A673 (cell line): ENCODE measurements at regions not wholly inside any gene's neighbourhood (a gene's known extent, or its start where the extent isn't known, plus 50 kb on each side); places are given as distances from the start of the nearest gene placed in this dataset.

ENCODE experiments used
- BruUV-seq: library from RNA; stranded (reverse); fragments of 400-500 nt; replicated peaks from 2 replicates; lab custom pipeline; 2021; lab: Mats Ljungman, UMichigan
- CTCF ChIA-PET: fragments of 300-600 bp; sonication (Branson Sonifier 250); formaldehyde crosslinking; loops from one replicate; lab custom pipeline; 2022; ENCODE audit warnings: antibody characterized with exemption; lab: Charles Lee
- POLR2A ChIA-PET: fragments of 300-600 bp; sonication (Branson Sonifier 250); formaldehyde crosslinking; loops from one replicate; lab custom pipeline; 2022; ENCODE audit warnings: antibody characterized with exemption; ENCODE audit not compliant: low non-redundant PET; lab: Charles Lee
- DNase-seq: peaks from one replicate; pipeline ENCODE4 v3.0.0-alpha.2; 2015; ENCODE audit warnings: low spot score
- H3K27ac ChIP-seq: fragments of 200-600 bp; sonication (generic); 2 replicates; pipeline ENCODE4 v1.5.1; 2016; ENCODE audit warnings: mixed run types, low read depth, mild to moderate bottlenecking, mixed read lengths, antibody characterized with exemption, low read length; ENCODE audit not compliant: poor library complexity, severe bottlenecking
- H3K27me3 ChIP-seq: fragments of 200-600 bp; sonication (generic); replicated peaks from 2 replicates; pipeline ENCODE4 v1.6.1; 2017; ENCODE audit warnings: mixed run types, low read depth, mild to moderate bottlenecking, mixed read lengths, antibody characterized with exemption, low read length; ENCODE audit not compliant: insufficient read depth, poor library complexity
- H3K36me3 ChIP-seq: fragments of 200-600 bp; sonication (generic); 2 replicates; pipeline ENCODE4 v1.6.1; 2016; ENCODE audit warnings: mixed run types, mild to moderate bottlenecking, mixed read lengths, antibody characterized with exemption, low read length; ENCODE audit not compliant: insufficient read depth, poor library complexity, severe bottlenecking
- H3K4me1 ChIP-seq: fragments of 200-600 bp; sonication (generic); 2 replicates; pipeline ENCODE4 v1.6.1; 2017; ENCODE audit warnings: mixed run types, mild to moderate bottlenecking, mixed read lengths, antibody characterized with exemption, low read length; ENCODE audit not compliant: insufficient read depth, poor library complexity, severe bottlenecking
- H3K4me3 ChIP-seq: fragments of 200-600 bp; sonication (generic); 2 replicates; pipeline ENCODE4 v1.5.1; 2016; ENCODE audit warnings: low read depth, mixed run types, mild to moderate bottlenecking, mixed read lengths, low read length; ENCODE audit not compliant: poor library complexity, severe bottlenecking
- H3K9me3 ChIP-seq: fragments of 200-600 bp; sonication (generic); 2 replicates; pipeline ENCODE4 v1.6.1; 2016; ENCODE audit warnings: mixed run types, low read depth, mild to moderate bottlenecking, mixed read lengths, antibody characterized with exemption, low read length; ENCODE audit not compliant: poor library complexity, severe bottlenecking
- CTCF ChIP-seq: fragments of 300-800, 200-600 bp; sonication (generic); conservative IDR thresholded peaks from 2 replicates; pipeline ENCODE4 v1.5.1; 2017; ENCODE audit warnings: low read depth, mild to moderate bottlenecking, antibody characterized with exemption, low read length, moderate library complexity, mixed read lengths
- EZH2 ChIP-seq: fragments of 200-600 bp; sonication (generic); IDR thresholded peaks from 2 replicates; pipeline ENCODE4 v1.6.1; 2017; ENCODE audit warnings: borderline replicate concordance, low read depth, mild to moderate bottlenecking, mixed read lengths, antibody characterized with exemption, low read length; ENCODE audit not compliant: poor library complexity, severe bottlenecking
- intact Hi-C: fragments of 100-400 bp; cut with micrococcal nuclease; formaldehyde crosslinking; loops from one replicate; pipeline ENCODE4 v1.10.0; 2022; ENCODE audit not compliant: unreplicated experiment

GRCh38 chr3:106217745-106218144 is 348.9 kb upstream of the CBLB start:
- Histone ChIP-seq H3K9me3 (no peaks in the 10 kb centered on the region), H3K27me3 (no peaks in the 10 kb centered on the region), H3K4me1 (no peaks in the 10 kb centered on the region), H3K27ac (no peak overlapping the region), H3K36me3 (no peaks in the 10 kb centered on the region), H3K4me3 (no peak overlapping the region)
- BruUV-seq = no TSS peak
- CTCF ChIA-PET = no interaction called here
- no peak for DNase-seq
- TF ChIP-seq CTCF (no peak), EZH2 (no peak)
- intact Hi-C loops = no loop called here
- POLR2A ChIA-PET = no interaction called here

- no peak for DNase-seq
- Histone ChIP-seq H3K4me3 (no peak overlapping the region), H3K4me1 (no peaks in the 10 kb centered on the region), H3K27me3 (no peaks in the 10 kb centered on the region), H3K9me3 (no peaks in the 10 kb centered on the region), H3K27ac (no peak overlapping the region), H3K36me3 (no peaks in the 10 kb centered on the region)
- intact Hi-C loops = no loop called here
- ChIA-PET CTCF (no interaction called here), POLR2A (no interaction called here)
- no TSS peak for BruUV-seq
- TF ChIP-seq CTCF (no peak), EZH2 (no peak)
These were observed 358.3 kb upstream of the CBLB start for GRCh38 chr3:106227068-106227467.

GRCh38 chr3:106228271-106228670 is 359.5 kb upstream of the CBLB start:
- Histone ChIP-seq H3K9me3 (no peaks in the 10 kb centered on the region), H3K36me3 (no peaks in the 10 kb centered on the region), H3K4me1 (no peaks in the 10 kb centered on the region), H3K4me3 (no peak overlapping the region), H3K27me3 (no peaks in the 10 kb centered on the region), H3K27ac (no peak overlapping the region)
- no peak for DNase-seq
- no TSS peak for BruUV-seq
- TF ChIP-seq EZH2 (no peak), CTCF (no peak)
- CTCF ChIA-PET = no interaction called here
- POLR2A ChIA-PET = no interaction called here
- intact Hi-C loops = no loop called here
